Caco-2 (cell line): ENCODE measurements at regions not wholly inside any gene's neighbourhood (a gene's known extent, or its start where the extent isn't known, plus 50 kb on each side); places are given as distances from the start of the nearest gene placed in this dataset.
"Not testable (repeated sequence)": the region's sequence is repeated elsewhere in the genome, so short reads cannot be mapped to it uniquely, and the experiment has no call there.

Source experiments
- BruUV-seq: library from RNA; stranded (reverse); fragments of 400-500 nt; replicated peaks from 2 replicates; lab custom pipeline; 2021; lab: Mats Ljungman, UMichigan
- CTCF ChIA-PET: fragments of 300-600 bp; sonication (Branson Sonifier 250); formaldehyde crosslinking; loops from one replicate; lab custom pipeline; 2022; ENCODE audit warnings: antibody characterized with exemption; lab: Charles Lee
- POLR2A ChIA-PET: fragments of 300-600 bp; sonication (Branson Sonifier 250); formaldehyde crosslinking; loops from one replicate; lab custom pipeline; 2022; ENCODE audit warnings: antibody characterized with exemption; lab: Charles Lee
- DNase-seq, 2 experiments: peaks; one replicate each; pipeline versions ENCODE4 v3.0.0 to v3.0.0-alpha.2; 2020 to 2022
- H3K27me3 ChIP-seq: replicated peaks from 2 replicates; pipeline ENCODE4 v1.6.0; 2011; ENCODE audit warnings: low read length; ENCODE audit not compliant: control insufficient read depth, insufficient read depth
- H3K36me3 ChIP-seq: 2 replicates; pipeline ENCODE4 v1.5.1; 2011; ENCODE audit warnings: low read length; ENCODE audit not compliant: control insufficient read depth, insufficient read depth
- H3K4me1 ChIP-seq: fragments of 250-450 bp; sonication (Bioruptor Pico); 2 replicates; pipeline ENCODE4 v1.5.1; 2020; ENCODE audit warnings: mild to moderate bottlenecking
- H3K4me3 ChIP-seq: 2 replicates; pipeline ENCODE4 v1.5.1; 2011; ENCODE audit warnings: low read depth, mild to moderate bottlenecking, control low read depth, low read length
- H3K9me3 ChIP-seq: fragments of 250-450 bp; sonication (Bioruptor Pico); 2 replicates; pipeline ENCODE4 v1.5.1; 2020; ENCODE audit warnings: mild to moderate bottlenecking, moderate library complexity
- H3K27ac Mint-ChIP-seq: one replicate; pipeline ENCODE4 v1.8.0; 2022; ENCODE audit warnings: mixed read lengths; ENCODE audit not compliant: unreplicated experiment
- H3K27me3 Mint-ChIP-seq: one replicate; pipeline ENCODE4 v1.8.0; 2022; ENCODE audit warnings: mixed read lengths; ENCODE audit not compliant: insufficient read depth, unreplicated experiment
- H3K36me3 Mint-ChIP-seq: one replicate; pipeline ENCODE4 v1.8.0; 2022; ENCODE audit warnings: mild to moderate bottlenecking, mixed read lengths; ENCODE audit not compliant: insufficient read depth, unreplicated experiment
- H3K4me1 Mint-ChIP-seq: one replicate; pipeline ENCODE4 v1.8.0; 2022; ENCODE audit warnings: low read depth, mixed read lengths; ENCODE audit not compliant: unreplicated experiment
- H3K4me3 Mint-ChIP-seq: one replicate; pipeline ENCODE4 v1.8.0; 2022; ENCODE audit warnings: mild to moderate bottlenecking, moderate library complexity, mixed read lengths; ENCODE audit not compliant: unreplicated experiment
- H3K9me3 Mint-ChIP-seq: one replicate; pipeline ENCODE4 v1.8.0; 2022; ENCODE audit warnings: mixed read lengths; ENCODE audit not compliant: unreplicated experiment
- CTCF ChIP-seq, 2 experiments: fragments of 200-600 bp in 1 of 2; IDR thresholded peaks; 1 replicate in 1 of 2; 2 replicates in 1 of 2; pipeline versions ENCODE4 v1.5.1 to v1.8.0; 2011 to 2022; ENCODE audit warnings: antibody characterized with exemption in 1 of 2, control low read depth in 1 of 2, inconsistent platforms in 1 of 2, low read depth in 1 of 2, low read length in 1 of 2, mild to moderate bottlenecking in 1 of 2, moderate library complexity in 1 of 2; ENCODE audit not compliant: insufficient read depth in 1 of 2, severe bottlenecking in 1 of 2, unreplicated experiment in 1 of 2
- intact Hi-C: fragments of 100-400 bp; cut with micrococcal nuclease; formaldehyde crosslinking; loops from one replicate; pipeline ENCODE4 v1.10.0; 2022; ENCODE audit not compliant: unreplicated experiment

GRCh38 chr6:113782636-113783035 is 74.5 kb upstream of the MARCKS start:
- no peaks in the 10 kb centered on the region for H3K9me3 ChIP-seq
- Mint-ChIP-seq H3K27ac (no peak overlapping the region), H3K36me3 (no peaks in the 10 kb centered on the region), H3K4me3 (no peak overlapping the region), H3K4me1 (no peaks in the 10 kb centered on the region), H3K27me3 (no peaks in the 10 kb centered on the region), H3K9me3 (no peaks in the 10 kb centered on the region)
- H3K4me3 ChIP-seq: no peak overlapping the region
- no TSS peak for BruUV-seq
- POLR2A ChIA-PET: no interaction called here
- peaks cover 25% of the 10 kb centered on the region for H3K4me1 ChIP-seq
- DNase-seq: no peak
- no peak for TF ChIP-seq CTCF (IDR thresholded peaks at IDR 0.05; ENCODE audit: insufficient read depth in 1 of 2, low read depth in 1 of 2, low read length in 1 of 2, severe bottlenecking in 1 of 2, unreplicated experiment in 1 of 2)
- CTCF ChIA-PET: no interaction called here
- no peaks in the 10 kb centered on the region for H3K27me3 ChIP-seq
- H3K36me3 ChIP-seq: no peaks in the 10 kb centered on the region
- intact Hi-C loops: no loop called here

- CTCF ChIA-PET: interaction anchor here (0.9 kb wide), 1 partner anchor 93 kb away, joined by 4 read pairs; no protein-coding TSS in a partner anchor
- BruUV-seq: no TSS peak
- H3K36me3 Mint-ChIP-seq: no peaks in the 10 kb centered on the region
These were observed 71.0 kb upstream of the MARCKS start for GRCh38 chr6:113786168-113786567.

GRCh38 chr6:113788586-113788985 is 68.6 kb upstream of the MARCKS start:
- H3K27ac Mint-ChIP-seq: no peak overlapping the region
- no TSS peak for BruUV-seq
- no peaks in the 10 kb centered on the region for H3K36me3 Mint-ChIP-seq
- H3K4me1 ChIP-seq: peaks cover 13% of the 10 kb centered on the region
- no peaks in the 10 kb centered on the region for H3K4me1 Mint-ChIP-seq
- no peaks in the 10 kb centered on the region for H3K9me3 Mint-ChIP-seq
- no peak overlapping the region for H3K4me3 ChIP-seq
- no peak overlapping the region for H3K4me3 Mint-ChIP-seq
- intact Hi-C loops: no loop called here
- no peak for DNase-seq
- no peaks in the 10 kb centered on the region for H3K27me3 Mint-ChIP-seq
- CTCF ChIA-PET: no interaction called here
- H3K36me3 ChIP-seq: no peaks in the 10 kb centered on the region
- H3K9me3 ChIP-seq: no peaks in the 10 kb centered on the region
- no peaks in the 10 kb centered on the region for H3K27me3 ChIP-seq
- POLR2A ChIA-PET: no interaction called here
- TF ChIP-seq CTCF (IDR thresholded peaks at IDR 0.05; ENCODE audit: insufficient read depth in 1 of 2, low read depth in 1 of 2, low read length in 1 of 2, severe bottlenecking in 1 of 2, unreplicated experiment in 1 of 2): no peak

More at GRCh38 chr6:113786168-113786567, 71.0 kb upstream of the MARCKS start:
- no peaks in the 10 kb centered on the region for H3K27me3 ChIP-seq
- H3K27ac Mint-ChIP-seq: peak overlapping the region; percentile 39
- POLR2A ChIA-PET: no interaction called here
- TF ChIP-seq CTCF (IDR thresholded peaks at IDR 0.05; ENCODE audit: insufficient read depth in 1 of 2, low read depth in 1 of 2, low read length in 1 of 2, severe bottlenecking in 1 of 2, unreplicated experiment in 1 of 2): no peak
- no peak for DNase-seq
- intact Hi-C loops: no loop called here
- H3K36me3 ChIP-seq: no peaks in the 10 kb centered on the region
- no peaks in the 10 kb centered on the region for H3K9me3 Mint-ChIP-seq
- H3K27me3 Mint-ChIP-seq: no peaks in the 10 kb centered on the region
- no peak overlapping the region for H3K4me3 ChIP-seq
- no peak overlapping the region for H3K4me3 Mint-ChIP-seq
- no peaks in the 10 kb centered on the region for H3K4me1 Mint-ChIP-seq
- H3K9me3 ChIP-seq: no peaks in the 10 kb centered on the region
- H3K4me1 ChIP-seq: peaks cover 13% of the 10 kb centered on the region

GRCh38 chr6:113791225-113791624 is 65.9 kb upstream of the MARCKS start:
- H3K9me3 ChIP-seq, H3K4me3 Mint-ChIP-seq, H3K4me1 Mint-ChIP-seq, H3K4me3 ChIP-seq, BruUV-seq, H3K36me3 Mint-ChIP-seq, intact Hi-C loops, H3K27me3 Mint-ChIP-seq, H3K36me3 ChIP-seq, H3K27me3 ChIP-seq, H3K9me3 Mint-ChIP-seq, H3K27ac Mint-ChIP-seq, CTCF ChIA-PET, H3K4me1 ChIP-seq, DNase-seq, POLR2A ChIA-PET: not testable (repeated sequence)

GRCh38 chr6:113795371-113795770 is 61.8 kb upstream of the MARCKS start:
- POLR2A ChIA-PET: interaction anchor here (1.0 kb wide), 1 partner anchor 17 kb away, joined by 3 read pairs; no protein-coding TSS in a partner anchor
- H3K27me3 ChIP-seq, H3K9me3 Mint-ChIP-seq, BruUV-seq, H3K9me3 ChIP-seq, H3K36me3 Mint-ChIP-seq, H3K27ac Mint-ChIP-seq, H3K4me1 ChIP-seq, H3K36me3 ChIP-seq, CTCF ChIA-PET, H3K27me3 Mint-ChIP-seq, H3K4me3 ChIP-seq, intact Hi-C loops, H3K4me3 Mint-ChIP-seq, H3K4me1 Mint-ChIP-seq, DNase-seq: not testable (repeated sequence)
